Common myeloid progenitor, CD34-positive (primary cell): ENCODE measurements at regions not wholly inside any gene's neighbourhood (a gene's known extent, or its start where the extent isn't known, plus 50 kb on each side); places are given as distances from the start of the nearest gene placed in this dataset.

ENCODE experiments used
- CTCF ChIA-PET: fragments of 350-600 bp; sonication (Branson Sonifier 250); formaldehyde crosslinking; loops from one replicate; lab custom pipeline; 2021; ENCODE audit warnings: antibody characterized with exemption; lab: Charles Lee
- POLR2A ChIA-PET: fragments of 350-600 bp; sonication (Branson Sonifier 250); formaldehyde crosslinking; loops from one replicate; lab custom pipeline; 2021; ENCODE audit warnings: antibody characterized with exemption; lab: Charles Lee
- DNase-seq, 3 donors: peaks; one replicate each; pipeline versions ENCODE4 v3.0.0 to v3.0.0-alpha.2; 2013
- H3K27ac ChIP-seq, 2 experiments: 1 replicate in 1 of 2; 2 replicates in 1 of 2; pipeline ENCODE4 v1.7.0; 2013; ENCODE audit warnings: inconsistent platforms in 2 of 2, low read length in 2 of 2, mild to moderate bottlenecking in 2 of 2, low read depth in 1 of 2, moderate library complexity in 1 of 2; ENCODE audit not compliant: severe bottlenecking in 2 of 2, insufficient read depth in 1 of 2, poor library complexity in 1 of 2
- H3K27me3 ChIP-seq, 5 experiments: replicated peaks in 2 of 5; 1 replicate in 3 of 5; 2 replicates in 2 of 5; pipeline versions ENCODE4 v1.6.1 to v1.7.0; 2013; ENCODE audit warnings: low read length in 4 of 5, mild to moderate bottlenecking in 2 of 5, moderate library complexity in 2 of 5, inconsistent platforms in 1 of 5; ENCODE audit not compliant: insufficient read depth in 5 of 5, control insufficient read depth in 4 of 5
- H3K36me3 ChIP-seq, 4 experiments: 1 replicate in 2 of 4; 2 replicates in 2 of 4; pipeline versions ENCODE4 v1.6.1 to v1.7.0; 2013; ENCODE audit warnings: low read length in 3 of 4, control low read depth in 1 of 4, mild to moderate bottlenecking in 1 of 4; ENCODE audit not compliant: control insufficient read depth in 4 of 4, insufficient read depth in 4 of 4
- H3K4me1 ChIP-seq, 4 experiments: 1 replicate in 3 of 4; 2 replicates in 1 of 4; pipeline versions ENCODE4 v1.6.1 to v1.7.1; 2013; ENCODE audit warnings: low read length in 3 of 4, mild to moderate bottlenecking in 3 of 4, control low read depth in 1 of 4, inconsistent platforms in 1 of 4, moderate library complexity in 1 of 4; ENCODE audit not compliant: control insufficient read depth in 4 of 4, insufficient read depth in 4 of 4; ENCODE audit errors: control extremely low read depth in 1 of 4
- H3K4me3 ChIP-seq, 7 experiments: 1 replicate in 4 of 7; 2 replicates in 3 of 7; pipeline versions ENCODE4 v1.5.1 to v1.7.0; 2013; ENCODE audit warnings: mild to moderate bottlenecking in 7 of 7, low read length in 6 of 7, moderate library complexity in 6 of 7, inconsistent platforms in 2 of 7, low read depth in 2 of 7, control low read depth in 1 of 7; ENCODE audit not compliant: insufficient read depth in 4 of 7, control insufficient read depth in 1 of 7; ENCODE audit errors: extremely low read depth in 1 of 7
- H3K9me3 ChIP-seq, 5 experiments: 1 replicate in 4 of 5; 2 replicates in 1 of 5; pipeline versions ENCODE4 v1.6.1 to v1.7.1; 2013; ENCODE audit warnings: low read length in 4 of 5, mild to moderate bottlenecking in 2 of 5, inconsistent platforms in 1 of 5, low read depth in 1 of 5, moderate library complexity in 1 of 5; ENCODE audit not compliant: control insufficient read depth in 4 of 5, insufficient read depth in 2 of 5; ENCODE audit errors: control extremely low read depth in 1 of 5
- WGBS: methylation state at CpG from one replicate; pipeline ENCODE4 v1.1.5; 2013; ENCODE audit not compliant: insufficient coverage; 5-methylcytosine and 5-hydroxymethylcytosine counted together

- no peaks in the 10 kb centered on the region for H3K4me1 ChIP-seq
- no peak overlapping the region for H3K4me3 ChIP-seq
- POLR2A ChIA-PET = interaction anchor here (0.6 kb wide), 1 partner anchor 742 kb away, joined by 3 read pairs; no protein-coding TSS in a partner anchor
- peaks cover 0 to 9% (median 2%) of the 10 kb centered on the region in 5 experiments for H3K27me3 ChIP-seq
- H3K36me3 ChIP-seq = no peaks in the 10 kb centered on the region
- DNase-seq = no peak
- CTCF ChIA-PET = no interaction called here
- WGBS = 97% methylated on average over 24 of the region's 24 CpGs
- no peaks in the 10 kb centered on the region for H3K9me3 ChIP-seq
- no peak overlapping the region for H3K27ac ChIP-seq
These were observed 129.3 kb upstream of the SPACA7 start for GRCh38 chr13:112246731-112247470.

- DNase-seq = no peak
- Histone ChIP-seq H3K9me3 (no peaks in the 10 kb centered on the region), H3K4me1 (no peaks in the 10 kb centered on the region), H3K36me3 (no peaks in the 10 kb centered on the region), H3K4me3 (no peak overlapping the region), H3K27me3 (peaks cover 0 to 9% (median under 1%) of the 10 kb centered on the region in 5 experiments), H3K27ac (no peak overlapping the region)
- 87% methylated on average over 27 of the region's 31 CpGs for WGBS
- CTCF ChIA-PET = no interaction called here
- POLR2A ChIA-PET = no interaction called here
These were observed 128.4 kb upstream of the SPACA7 start for GRCh38 chr13:112247471-112248405.

GRCh38 chr13:112248406-112248760 lies 127.8 kb upstream of the SPACA7 start:
- CTCF ChIA-PET = no interaction called here
- WGBS = 95% methylated on average over 4 of the region's 8 CpGs
- no peak overlapping the region for H3K27ac ChIP-seq

GRCh38 chr13:112248862-112249592 lies 127.1 kb upstream of the SPACA7 start:
- no peaks in the 10 kb centered on the region for H3K36me3 ChIP-seq
- no peak overlapping the region for H3K27ac ChIP-seq
- ChIA-PET POLR2A (no interaction called here), CTCF (no interaction called here)
- H3K4me3 ChIP-seq = no peak overlapping the region
- no peak for DNase-seq
- WGBS = 94% methylated on average over 23 of the region's 25 CpGs
- H3K4me1 ChIP-seq = no peaks in the 10 kb centered on the region
- H3K27me3 ChIP-seq = peaks cover 0 to 5% (median 0%) of the 10 kb centered on the region in 5 experiments
- H3K9me3 ChIP-seq = no peaks in the 10 kb centered on the region

More at GRCh38 chr13:112248406-112248760, 127.8 kb upstream of the SPACA7 start:
- H3K27me3 ChIP-seq = peaks cover 0 to 6% (median 0%) of the 10 kb centered on the region in 5 experiments
- no peak for DNase-seq
- H3K4me3 ChIP-seq = no peak overlapping the region
- POLR2A ChIA-PET = no interaction called here
- H3K4me1 ChIP-seq = no peaks in the 10 kb centered on the region
- no peaks in the 10 kb centered on the region for H3K36me3 ChIP-seq
- H3K9me3 ChIP-seq = no peaks in the 10 kb centered on the region

GRCh38 chr13:112249644-112250610 lies 126.2 kb upstream of the SPACA7 start:
- no peak overlapping the region for H3K4me3 ChIP-seq
- DNase-seq = no peak
- ChIA-PET POLR2A (no interaction called here), CTCF (no interaction called here)
- H3K27me3 ChIP-seq = peaks cover 0 to 5% (median 0%) of the 10 kb centered on the region in 5 experiments
- no peak overlapping the region for H3K27ac ChIP-seq
- no peaks in the 10 kb centered on the region for H3K36me3 ChIP-seq
- H3K9me3 ChIP-seq = no peaks in the 10 kb centered on the region
- no peaks in the 10 kb centered on the region for H3K4me1 ChIP-seq
- WGBS = 90% methylated on average over 39 of the region's 39 CpGs

- Histone ChIP-seq H3K27ac (no peak overlapping the region), H3K27me3 (peaks cover 0 to 7% (median 0%) of the 10 kb centered on the region in 5 experiments), H3K36me3 (no peaks in the 10 kb centered on the region), H3K4me1 (no peaks in the 10 kb centered on the region), H3K9me3 (no peaks in the 10 kb centered on the region), H3K4me3 (no peak overlapping the region)
- no peak for DNase-seq
- 87% methylated on average over 18 of the region's 22 CpGs for WGBS
- ChIA-PET POLR2A (no interaction called here), CTCF (no interaction called here)
These were observed 125.2 kb upstream of the SPACA7 start for GRCh38 chr13:112250788-112251445.
